Transverse colon (tissue), 4 donors: ENCODE measurements at regions not wholly inside any gene's neighbourhood (a gene's known extent, or its start where the extent isn't known, plus 50 kb on each side); places are given as distances from the start of the nearest gene placed in this dataset.

Source experiments
- CTCF ChIP-seq, 5 experiments: fragments of 200-600 bp in 3 of 5; fragments of 450-650 bp in 2 of 5; sonication (generic) in 3 of 5; IDR thresholded peaks; 1 replicate in 2 of 5; 2 replicates in 3 of 5; pipeline ENCODE4 v1.5.1; 2016 to 2017; ENCODE audit warnings: antibody characterized with exemption in 5 of 5, inconsistent platforms in 3 of 5, mild to moderate bottlenecking in 2 of 5, moderate library complexity in 1 of 5
- EP300 ChIP-seq: sonication (generic); formaldehyde crosslinking; IDR thresholded peaks from one replicate; pipeline ENCODE4 v1.6.1; 2017; ENCODE audit warnings: antibody characterized with exemption, low read depth
- POLR2A ChIP-seq: fragments of 450-650 bp; IDR thresholded peaks from one replicate; pipeline ENCODE4 v1.6.1; 2016; ENCODE audit warnings: antibody characterized with exemption, mild to moderate bottlenecking, moderate library complexity
- POLR2AphosphoS5 ChIP-seq, 3 donors: sonication (generic); formaldehyde crosslinking; IDR thresholded peaks; one replicate each; pipeline ENCODE4 v1.6.1; 2016; ENCODE audit warnings: antibody characterized with exemption in 3 of 3

GRCh38 chr10:78619896-78620295 is 448.9 kb upstream of the ZMIZ1 start:
- TF ChIP-seq POLR2A (no peak), POLR2AphosphoS5 (IDR thresholded peaks at IDR 0.05) (no peak), EP300 (no peak), CTCF (IDR thresholded peaks at IDR 0.05) (no peak)
